Neural cell (in vitro differentiated cells): ENCODE measurements at regions not wholly inside any gene's neighbourhood (a gene's known extent, or its start where the extent isn't known, plus 50 kb on each side); places are given as distances from the start of the nearest gene placed in this dataset.

ENCODE experiments used
- EP300 ChIP-seq: fragments of 450-650 bp; conservative IDR thresholded peaks from 2 replicates; pipeline ENCODE4 v1.6.1; 2014; ENCODE audit warnings: antibody characterized with exemption, mild to moderate bottlenecking, moderate library complexity; ENCODE audit not compliant: poor library complexity, severe bottlenecking
- MXI1 ChIP-seq: fragments of 450-650 bp; conservative IDR thresholded peaks from 2 replicates; pipeline ENCODE4 v1.6.1; 2014; ENCODE audit warnings: antibody characterized with exemption, mild to moderate bottlenecking; ENCODE audit not compliant: poor library complexity, severe bottlenecking
- POLR2AphosphoS5 ChIP-seq: IDR thresholded peaks from 2 replicates; pipeline ENCODE4 v1.6.1; 2012
- TF ChIP-seq, protein P1 (sequence below): fragments of 450-650 bp; IDR thresholded peaks from 2 replicates; pipeline ENCODE4 v1.5.1; 2014; ENCODE audit warnings: antibody characterized with exemption, mild to moderate bottlenecking, moderate library complexity; ENCODE audit not compliant: poor library complexity, severe bottlenecking

DNA sequence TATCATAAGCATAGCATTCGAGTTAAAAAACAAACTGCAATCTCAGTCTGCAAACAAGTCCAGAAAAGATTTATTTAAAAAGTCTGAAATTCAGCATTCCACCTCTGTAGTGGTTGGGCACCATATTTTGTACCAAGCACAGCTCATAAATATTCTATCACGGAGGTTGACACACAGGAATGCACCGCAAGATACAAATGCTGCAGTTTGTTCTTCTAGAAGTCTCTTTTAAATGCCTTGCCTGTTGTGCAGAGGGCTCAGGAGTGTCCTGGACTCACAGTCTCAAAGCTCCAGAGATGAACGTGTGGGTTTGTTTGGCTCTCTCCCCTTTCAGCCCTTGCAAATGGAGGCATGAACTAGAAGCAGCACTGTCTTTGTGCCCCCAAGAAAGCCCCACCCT, 212.4 kb upstream of the USP24 start:
- TF ChIP-seq, protein P1, sequence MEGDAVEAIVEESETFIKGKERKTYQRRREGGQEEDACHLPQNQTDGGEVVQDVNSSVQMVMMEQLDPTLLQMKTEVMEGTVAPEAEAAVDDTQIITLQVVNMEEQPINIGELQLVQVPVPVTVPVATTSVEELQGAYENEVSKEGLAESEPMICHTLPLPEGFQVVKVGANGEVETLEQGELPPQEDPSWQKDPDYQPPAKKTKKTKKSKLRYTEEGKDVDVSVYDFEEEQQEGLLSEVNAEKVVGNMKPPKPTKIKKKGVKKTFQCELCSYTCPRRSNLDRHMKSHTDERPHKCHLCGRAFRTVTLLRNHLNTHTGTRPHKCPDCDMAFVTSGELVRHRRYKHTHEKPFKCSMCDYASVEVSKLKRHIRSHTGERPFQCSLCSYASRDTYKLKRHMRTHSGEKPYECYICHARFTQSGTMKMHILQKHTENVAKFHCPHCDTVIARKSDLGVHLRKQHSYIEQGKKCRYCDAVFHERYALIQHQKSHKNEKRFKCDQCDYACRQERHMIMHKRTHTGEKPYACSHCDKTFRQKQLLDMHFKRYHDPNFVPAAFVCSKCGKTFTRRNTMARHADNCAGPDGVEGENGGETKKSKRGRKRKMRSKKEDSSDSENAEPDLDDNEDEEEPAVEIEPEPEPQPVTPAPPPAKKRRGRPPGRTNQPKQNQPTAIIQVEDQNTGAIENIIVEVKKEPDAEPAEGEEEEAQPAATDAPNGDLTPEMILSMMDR = no peak
- TF ChIP-seq MXI1 = no peak
- TF ChIP-seq EP300 = no peak
- no peak for TF ChIP-seq POLR2AphosphoS5
